ENCODE measurements at regions not wholly inside any gene's neighbourhood (a gene's known extent, or its start where the extent isn't known, plus 50 kb on each side); places are given as distances from the start of the nearest gene placed in this dataset.

GRCh38 chr9:129391221-129391661 is 213.2 kb upstream of the IER5L start:
- TF ChIP-seq CTCF (IDR thresholded peaks at IDR 0.05) (no peak), ZFX (IDR thresholded peaks at IDR 0.05; ENCODE audit: borderline replicate concordance) (no peak)

Data from 22Rv1 (cell line).